DND-41 (cell line): ENCODE measurements at regions not wholly inside any gene's neighbourhood (a gene's known extent, or its start where the extent isn't known, plus 50 kb on each side); places are given as distances from the start of the nearest gene placed in this dataset.

Source experiments
- EZH2 ChIP-seq: IDR thresholded peaks from 3 replicates; pipeline ENCODE4 v1.6.1; 2012; ENCODE audit warnings: borderline replicate concordance, low read depth, mild to moderate bottlenecking, moderate library complexity, low read length, inconsistent platforms; ENCODE audit not compliant: severe bottlenecking
- TF ChIP-seq, protein P1 (sequence below): IDR thresholded peaks from 2 replicates; pipeline ENCODE4 v1.5.1; 2012; ENCODE audit warnings: borderline replicate concordance, low read length, moderate library complexity, mild to moderate bottlenecking; ENCODE audit not compliant: poor library complexity, severe bottlenecking; ENCODE audit errors: extremely low read depth

DNA sequence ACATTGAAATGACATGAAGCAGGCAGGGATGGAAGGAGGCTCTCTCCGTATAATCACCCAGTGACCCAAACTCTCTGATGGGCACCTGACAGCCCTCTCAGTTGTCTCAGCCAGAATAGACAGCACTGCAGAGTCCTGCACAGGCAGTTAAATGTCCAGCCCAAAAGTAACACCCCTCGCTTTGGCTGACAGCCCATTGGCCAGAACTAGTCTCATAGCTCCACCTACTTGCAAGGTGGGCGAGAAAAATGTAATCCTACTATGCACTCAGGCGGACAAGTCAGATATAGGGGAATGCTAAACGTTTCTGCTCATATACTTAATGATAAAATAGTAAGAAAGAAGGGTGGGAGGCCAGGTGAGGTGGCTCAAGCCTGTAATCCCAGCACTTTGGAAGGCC is 393.5 kb upstream of the JARID2 start:
- TF ChIP-seq, protein P1, sequence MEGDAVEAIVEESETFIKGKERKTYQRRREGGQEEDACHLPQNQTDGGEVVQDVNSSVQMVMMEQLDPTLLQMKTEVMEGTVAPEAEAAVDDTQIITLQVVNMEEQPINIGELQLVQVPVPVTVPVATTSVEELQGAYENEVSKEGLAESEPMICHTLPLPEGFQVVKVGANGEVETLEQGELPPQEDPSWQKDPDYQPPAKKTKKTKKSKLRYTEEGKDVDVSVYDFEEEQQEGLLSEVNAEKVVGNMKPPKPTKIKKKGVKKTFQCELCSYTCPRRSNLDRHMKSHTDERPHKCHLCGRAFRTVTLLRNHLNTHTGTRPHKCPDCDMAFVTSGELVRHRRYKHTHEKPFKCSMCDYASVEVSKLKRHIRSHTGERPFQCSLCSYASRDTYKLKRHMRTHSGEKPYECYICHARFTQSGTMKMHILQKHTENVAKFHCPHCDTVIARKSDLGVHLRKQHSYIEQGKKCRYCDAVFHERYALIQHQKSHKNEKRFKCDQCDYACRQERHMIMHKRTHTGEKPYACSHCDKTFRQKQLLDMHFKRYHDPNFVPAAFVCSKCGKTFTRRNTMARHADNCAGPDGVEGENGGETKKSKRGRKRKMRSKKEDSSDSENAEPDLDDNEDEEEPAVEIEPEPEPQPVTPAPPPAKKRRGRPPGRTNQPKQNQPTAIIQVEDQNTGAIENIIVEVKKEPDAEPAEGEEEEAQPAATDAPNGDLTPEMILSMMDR = no peak
- TF ChIP-seq EZH2 = no peak
